Hypothalamus (tissue), 51 donors: ENCODE measurements at regions not wholly inside any gene's neighbourhood (a gene's known extent, or its start where the extent isn't known, plus 50 kb on each side); places are given as distances from the start of the nearest gene placed in this dataset.
"Not testable (repeated sequence)": the region's sequence is repeated elsewhere in the genome, so short reads cannot be mapped to it uniquely, and the experiment has no call there.

Source experiments
- DNase-seq, 51 donors: peaks; one replicate each; lab custom pipeline; 2025; lab: John Stamatoyannopoulos, UW

DNA sequence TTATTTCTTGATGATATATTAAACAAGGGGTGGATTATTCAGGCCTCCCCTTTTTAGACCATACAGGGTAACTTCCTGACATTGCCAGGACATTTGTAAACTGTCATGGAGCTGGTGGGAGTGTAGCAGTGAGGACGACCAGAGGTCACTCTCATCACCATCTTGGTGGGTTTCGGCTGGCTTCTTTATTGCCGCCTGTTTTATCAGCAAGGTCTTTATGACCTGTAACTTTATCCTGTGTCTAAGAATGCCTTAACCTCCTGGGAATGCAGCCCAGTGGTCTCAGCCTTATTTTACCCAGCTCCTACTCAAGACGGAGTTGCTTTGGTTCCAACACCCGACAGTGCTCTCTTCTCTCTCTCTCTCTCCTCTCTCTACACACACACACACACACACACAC lies 221.9 kb downstream of the C16orf95 start:
- DNase-seq: no peak

DNA sequence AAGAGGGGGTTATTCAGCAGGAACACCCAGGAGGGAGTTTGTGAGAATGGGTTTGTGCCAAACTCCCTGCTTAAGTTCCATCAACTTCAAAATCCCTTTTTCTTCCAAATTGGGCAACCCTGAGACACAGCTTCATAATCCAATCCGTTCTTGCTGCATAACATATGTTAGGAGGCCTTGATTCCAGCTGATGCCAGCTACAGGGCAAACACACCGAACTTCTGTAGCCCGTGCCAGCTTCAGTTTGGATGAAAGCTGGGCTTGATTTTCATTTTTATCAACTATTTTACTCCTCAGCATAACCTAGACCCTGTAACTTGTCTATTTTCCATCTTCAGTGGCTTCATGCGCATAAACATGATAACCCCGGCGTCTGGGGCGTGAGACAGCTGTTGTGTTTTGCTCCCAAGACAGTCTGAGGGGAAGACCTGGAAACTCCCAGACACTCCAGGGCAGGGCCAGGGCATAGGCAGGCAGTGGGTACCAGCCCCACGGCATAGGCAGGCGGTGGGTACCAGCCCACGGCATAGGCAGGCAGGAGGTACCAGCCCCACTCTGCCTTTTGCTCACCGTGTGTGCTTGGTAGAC lies 220.4 kb downstream of the C16orf95 start:
- DNase-seq: no peak

DNA sequence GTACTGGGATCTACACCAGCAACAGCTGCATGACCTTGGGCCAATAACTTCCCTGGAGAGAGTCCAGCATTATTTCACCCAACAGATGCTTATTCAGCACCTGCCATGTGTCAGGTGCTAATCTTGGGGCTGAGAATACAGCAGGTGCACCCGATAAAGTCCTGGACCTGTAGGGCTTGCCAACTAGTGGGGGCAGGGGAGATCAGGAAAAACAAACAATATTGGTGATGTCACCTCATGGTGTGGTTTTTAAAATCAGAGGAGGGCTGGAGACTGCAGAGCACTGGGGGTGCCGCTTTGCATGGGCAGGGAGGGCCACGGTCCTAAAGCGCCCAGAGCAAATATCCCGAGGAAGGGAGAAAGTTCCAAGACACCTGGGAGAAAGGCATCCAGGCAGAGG lies 218.8 kb downstream of the C16orf95 start:
- DNase-seq: no peak

DNA sequence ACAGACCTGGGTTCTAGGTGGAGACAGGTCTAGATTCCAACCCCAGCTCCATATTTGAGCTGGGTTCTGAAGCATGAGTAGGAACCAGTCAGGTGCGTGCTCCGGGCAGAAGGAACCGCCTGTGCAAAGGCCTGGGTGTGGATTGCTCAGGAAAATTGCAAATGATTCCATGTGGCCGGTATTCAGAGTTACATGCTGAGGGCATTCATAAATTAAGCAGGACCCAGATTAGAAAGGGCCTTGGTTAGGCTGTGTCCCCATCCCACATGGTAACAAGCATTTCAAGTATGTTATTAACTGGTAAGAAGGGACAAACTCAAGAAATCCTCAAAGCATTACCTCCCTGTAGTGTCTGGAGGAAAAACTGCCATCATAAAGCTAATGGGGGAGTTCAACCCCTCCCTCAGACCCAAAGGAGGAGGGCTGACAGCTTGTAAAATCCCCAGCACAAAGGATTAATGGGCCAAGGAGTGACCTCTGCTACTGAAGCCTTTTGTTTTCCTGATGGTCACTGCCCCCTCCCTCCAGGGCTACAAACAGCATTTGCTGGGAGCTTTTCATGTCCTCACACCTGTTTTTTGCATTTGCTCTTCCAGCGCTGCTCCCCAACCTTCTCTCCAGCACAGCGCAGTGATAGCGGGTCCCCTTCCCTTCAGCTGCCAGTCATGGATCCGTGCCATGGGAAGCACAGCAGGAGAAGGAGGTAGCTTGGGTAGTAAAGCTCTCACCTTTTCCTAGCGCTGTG lies 218.0 kb downstream of the C16orf95 start:
- DNase-seq: no peak

DNA sequence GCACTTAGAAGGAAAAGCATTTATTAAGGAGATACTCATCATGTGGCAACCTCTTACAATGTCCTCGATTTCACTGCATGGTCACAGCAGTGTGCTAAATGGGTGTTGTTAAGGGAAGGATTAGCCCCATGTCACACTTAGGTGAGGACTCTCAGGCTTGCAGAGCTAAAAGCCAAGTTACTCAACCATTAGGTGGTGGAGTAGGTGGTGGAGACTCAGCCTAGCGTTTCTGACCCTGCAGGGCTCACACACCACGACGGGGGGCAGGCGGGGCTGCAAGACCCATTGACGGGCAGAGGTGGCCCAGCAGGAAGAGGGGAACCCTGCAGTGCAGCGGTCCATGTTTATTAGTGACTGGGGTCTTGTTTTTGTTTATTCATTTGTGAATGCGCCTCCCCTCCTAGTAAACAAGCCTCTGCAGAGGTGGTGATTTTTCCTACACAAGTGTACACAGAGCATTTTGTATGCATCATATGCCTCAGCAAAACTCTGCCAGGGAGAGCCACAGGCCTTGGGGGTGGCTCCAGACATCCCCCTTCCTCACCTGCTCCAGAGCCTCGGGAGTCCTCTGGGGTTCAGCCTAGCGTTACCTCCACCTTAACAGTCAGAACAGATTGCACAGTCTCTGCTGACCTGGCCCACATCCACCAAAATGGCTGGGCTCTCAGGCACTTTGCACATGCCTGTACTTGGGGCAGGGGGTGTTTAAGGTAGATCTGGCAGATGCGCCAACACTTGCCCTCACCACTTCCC lies 216.7 kb downstream of the C16orf95 start:
- DNase-seq: no peak

DNA sequence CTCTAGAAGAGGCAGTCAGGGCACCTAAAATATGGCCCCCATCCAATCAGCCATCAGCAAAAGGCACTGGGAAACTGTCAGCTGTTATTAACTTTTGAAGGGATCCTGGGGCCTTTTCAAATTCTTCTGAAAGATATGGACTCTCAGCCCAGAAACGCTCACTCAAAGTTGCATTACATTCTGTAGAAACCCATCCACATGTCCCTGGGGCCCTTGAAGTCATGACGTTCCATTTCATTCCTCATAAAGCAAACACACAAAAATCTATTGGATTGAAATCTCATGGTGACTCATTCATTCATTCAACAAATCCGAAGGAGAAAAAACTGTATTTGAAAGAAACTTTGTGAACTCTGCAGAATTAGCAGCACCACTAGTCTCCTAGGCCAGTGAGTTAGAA lies 215.3 kb downstream of the C16orf95 start:
- no peak for DNase-seq

DNA sequence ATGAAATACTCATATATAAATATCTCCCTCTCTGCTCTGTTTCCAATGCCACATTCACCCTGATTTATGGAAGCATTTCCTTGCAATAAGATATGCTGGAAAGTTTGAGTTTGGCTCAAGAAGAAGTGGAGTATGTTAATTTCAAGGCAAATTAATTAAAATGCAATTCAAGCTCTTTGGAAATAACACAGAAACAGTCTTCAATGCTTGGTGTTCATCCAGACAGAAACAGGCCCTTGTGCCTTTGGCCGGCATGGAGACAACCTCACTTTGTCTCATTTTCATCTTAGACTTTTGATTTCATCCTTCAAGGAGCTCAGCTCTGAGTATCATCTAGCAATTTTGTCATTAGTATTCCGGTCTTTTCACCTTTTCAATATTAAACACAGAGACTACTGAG lies 210.0 kb downstream of the C16orf95 start:
- peak in 4 of 51 donors; percentile 1 to 14 (median 8) for DNase-seq

DNA sequence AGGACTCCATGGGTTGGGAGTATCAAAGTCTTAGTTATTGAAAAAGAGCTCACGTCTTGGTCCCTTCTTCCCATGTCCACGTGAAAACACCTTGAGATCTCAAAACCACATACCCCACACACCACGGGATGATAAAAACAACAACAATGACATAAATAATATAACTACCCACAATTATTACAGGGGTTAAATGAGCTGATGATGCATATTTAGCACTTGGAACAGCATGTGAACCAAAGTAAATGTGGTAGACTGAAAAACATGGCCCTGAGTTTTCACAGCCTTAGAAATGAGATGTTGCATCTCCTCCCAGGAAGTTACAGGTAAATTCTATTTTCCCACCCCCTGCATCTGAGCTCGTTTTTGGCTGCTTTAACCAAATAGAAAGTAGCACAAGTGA lies 208.9 kb downstream of the C16orf95 start:
- DNase-seq: no peak

DNA sequence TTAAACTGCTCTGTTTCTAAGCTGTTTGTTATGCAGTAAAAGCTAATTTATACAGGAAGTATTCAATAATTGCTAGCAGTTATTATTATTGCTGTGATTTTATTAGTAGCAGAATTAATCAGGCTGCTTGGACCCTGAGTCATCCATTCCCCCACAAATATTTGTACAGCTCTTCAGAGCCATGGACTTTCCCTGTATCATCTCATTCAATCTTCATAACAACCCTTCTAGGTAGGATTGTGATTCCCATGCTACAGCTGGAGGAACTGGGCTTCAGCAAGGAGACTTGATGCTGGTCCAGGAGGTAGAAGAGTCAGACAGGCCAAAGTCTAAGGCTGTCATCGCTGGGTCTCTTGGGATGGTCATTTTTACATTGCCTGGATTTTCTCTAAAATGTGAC lies 208.3 kb downstream of the C16orf95 start:
- DNase-seq: no peak

DNA sequence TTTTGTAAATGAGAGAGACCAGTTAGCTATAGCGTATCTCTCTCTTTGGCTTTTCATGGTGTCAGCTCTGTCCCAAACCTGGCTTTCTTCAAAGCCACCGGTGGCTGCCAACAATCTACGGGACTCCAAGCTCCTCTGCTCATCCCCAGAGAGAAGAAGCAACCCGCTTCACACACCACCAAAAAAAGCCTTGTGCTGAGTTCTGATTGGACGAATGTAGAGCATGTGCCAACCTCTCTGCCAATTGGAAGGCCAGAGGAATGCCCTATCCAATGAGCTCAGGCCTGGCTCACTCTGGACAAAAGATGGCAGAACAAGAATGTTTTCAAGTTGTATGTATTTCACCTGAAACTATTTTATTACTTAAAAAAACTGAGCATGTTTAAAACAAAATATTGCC lies 202.4 kb downstream of the C16orf95 start:
- DNase-seq: no peak

DNA sequence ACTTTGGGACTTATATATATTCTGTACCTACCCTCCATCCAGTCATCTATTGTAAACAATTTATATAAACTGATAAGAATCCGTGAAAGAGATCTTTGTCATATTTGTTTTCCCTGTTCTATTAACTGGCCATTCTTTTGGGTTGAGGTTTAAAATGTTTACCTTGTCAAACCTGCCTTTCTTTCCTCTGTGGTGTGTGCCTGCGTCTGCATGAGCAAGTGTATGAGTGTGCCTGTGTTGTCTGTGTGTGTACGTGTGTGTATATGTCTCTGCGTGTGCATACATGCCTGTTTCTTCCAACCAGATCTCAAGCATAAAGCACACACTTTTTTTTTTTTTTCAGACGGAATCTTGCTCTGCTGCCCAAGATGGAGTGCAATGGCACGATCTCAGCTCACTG lies 201.5 kb downstream of the C16orf95 start:
- no peak for DNase-seq

DNA sequence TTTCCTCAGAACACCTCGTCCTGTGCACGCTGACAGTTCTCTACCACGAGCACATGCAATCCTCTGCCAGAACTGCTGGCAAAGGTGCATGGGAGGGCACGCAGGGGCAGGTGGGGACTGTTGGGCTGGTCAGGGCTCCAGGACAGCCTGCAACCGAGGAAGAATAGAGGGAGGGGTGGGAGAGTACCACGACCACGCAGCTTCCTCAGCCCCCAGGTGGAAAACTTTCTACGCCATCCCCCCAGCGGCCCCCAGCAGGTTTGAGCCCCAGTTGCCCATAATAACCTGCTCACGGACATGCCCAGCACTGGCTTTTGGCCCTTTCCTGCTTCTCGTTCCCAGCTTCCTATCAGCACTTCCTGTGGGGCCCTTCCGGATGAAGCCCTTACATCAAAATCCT lies 199.3 kb downstream of the C16orf95 start:
- DNase-seq: no peak

DNA sequence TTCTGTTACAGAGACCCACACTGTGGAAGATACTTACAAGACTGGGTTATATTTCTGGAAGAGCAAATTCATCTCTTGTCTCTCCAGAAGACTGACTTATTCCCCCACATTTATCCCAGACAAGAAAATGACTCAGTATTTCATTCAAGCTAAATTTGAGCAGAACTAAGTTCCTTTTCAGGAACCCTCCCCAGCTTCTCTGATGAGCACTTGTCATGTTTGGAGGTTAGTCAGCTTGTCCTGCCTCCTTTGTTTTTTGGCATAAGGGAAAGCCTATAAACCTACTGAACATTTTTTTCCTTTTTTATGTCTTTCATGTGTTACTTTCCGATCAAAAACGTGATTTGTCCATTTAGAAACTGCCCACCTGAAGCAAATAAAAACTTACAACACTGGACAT lies 198.0 kb downstream of the C16orf95 start:
- DNase-seq: no peak

DNA sequence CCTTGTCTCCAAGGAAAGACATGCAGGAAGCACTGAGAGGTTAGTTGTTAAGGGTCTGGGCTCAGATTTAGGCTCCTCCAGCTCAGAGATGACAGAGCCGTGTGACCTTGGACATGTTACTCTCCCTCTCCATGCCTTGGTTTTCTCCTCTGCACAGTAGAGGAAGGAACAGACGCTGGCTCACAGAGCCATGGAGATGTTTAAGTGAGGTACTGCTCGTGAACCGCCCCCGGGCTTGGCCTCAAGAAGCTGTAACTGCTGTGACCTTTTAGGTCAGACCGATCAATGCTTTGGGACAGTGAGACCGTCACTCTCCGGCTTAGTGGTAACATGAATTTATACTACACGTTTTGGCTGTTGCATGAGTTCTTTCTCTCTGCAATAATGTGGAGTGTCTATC lies 197.4 kb downstream of the C16orf95 start:
- no peak for DNase-seq

DNA sequence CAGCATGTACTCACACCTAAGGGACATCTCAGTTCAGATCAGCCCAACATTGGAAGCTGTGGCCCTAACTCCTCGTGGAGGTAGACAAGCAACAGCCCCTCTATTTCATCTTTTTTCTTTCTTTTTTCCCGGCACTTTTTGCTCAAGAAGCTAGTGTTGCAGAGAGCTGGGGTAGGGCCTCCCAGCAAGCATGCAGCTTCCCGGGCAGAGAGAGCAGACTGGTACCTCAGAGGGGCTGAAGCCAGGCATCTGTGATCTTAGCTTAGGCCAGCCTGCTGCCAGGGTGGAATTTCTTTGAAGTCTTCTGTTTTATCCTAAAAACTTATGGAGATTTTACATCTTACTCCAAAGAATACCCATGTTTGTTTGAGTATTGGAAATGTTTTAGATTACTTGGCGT lies 195.4 kb downstream of the C16orf95 start:
- DNase-seq: no peak

DNA sequence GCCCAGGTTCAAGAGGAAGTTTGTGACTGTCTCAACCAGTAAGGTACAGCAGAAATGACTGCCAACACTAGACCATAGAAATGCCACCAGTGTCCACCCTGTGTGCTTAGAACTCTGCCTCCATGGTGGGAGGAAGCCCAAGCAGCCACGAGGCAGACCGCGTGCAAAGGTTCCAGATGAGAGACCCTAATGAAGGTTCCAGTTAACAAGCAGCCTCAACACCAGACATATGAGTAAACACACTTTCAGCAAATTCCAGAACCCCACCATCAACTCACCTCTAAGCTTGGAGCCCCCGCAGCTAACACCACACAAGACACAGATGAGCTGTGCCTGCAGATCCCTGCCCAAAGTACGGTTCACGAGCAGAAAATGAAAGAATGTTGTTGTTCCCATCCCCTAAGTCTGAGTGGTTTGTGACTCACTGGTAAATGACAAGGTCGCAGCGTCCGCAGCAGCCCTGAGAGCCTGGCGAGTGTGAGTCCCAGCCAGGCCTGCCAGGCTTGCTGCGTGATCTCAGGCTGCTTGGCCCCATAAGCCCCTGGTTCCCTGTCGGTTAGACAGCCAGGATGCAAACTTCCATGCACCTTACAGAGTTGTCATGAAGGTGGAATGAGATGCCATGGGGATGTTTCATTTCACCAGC lies 193.7 kb downstream of the C16orf95 start:
- no peak for DNase-seq

DNA sequence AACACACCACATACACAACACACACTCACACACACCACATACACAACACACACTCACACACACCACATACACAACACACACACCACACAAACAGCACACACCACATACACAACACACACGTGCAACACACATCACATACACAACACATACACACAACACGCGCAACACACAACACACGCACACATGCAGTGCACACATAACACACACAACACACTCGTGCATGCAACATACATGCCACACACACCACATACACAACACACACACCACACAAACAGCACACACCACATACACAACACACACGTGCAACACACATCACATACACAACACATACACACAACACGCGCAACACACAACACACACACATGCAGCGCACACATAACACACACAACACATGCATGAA lies 192.8 kb downstream of the C16orf95 start:
- not testable (repeated sequence) for DNase-seq

DNA sequence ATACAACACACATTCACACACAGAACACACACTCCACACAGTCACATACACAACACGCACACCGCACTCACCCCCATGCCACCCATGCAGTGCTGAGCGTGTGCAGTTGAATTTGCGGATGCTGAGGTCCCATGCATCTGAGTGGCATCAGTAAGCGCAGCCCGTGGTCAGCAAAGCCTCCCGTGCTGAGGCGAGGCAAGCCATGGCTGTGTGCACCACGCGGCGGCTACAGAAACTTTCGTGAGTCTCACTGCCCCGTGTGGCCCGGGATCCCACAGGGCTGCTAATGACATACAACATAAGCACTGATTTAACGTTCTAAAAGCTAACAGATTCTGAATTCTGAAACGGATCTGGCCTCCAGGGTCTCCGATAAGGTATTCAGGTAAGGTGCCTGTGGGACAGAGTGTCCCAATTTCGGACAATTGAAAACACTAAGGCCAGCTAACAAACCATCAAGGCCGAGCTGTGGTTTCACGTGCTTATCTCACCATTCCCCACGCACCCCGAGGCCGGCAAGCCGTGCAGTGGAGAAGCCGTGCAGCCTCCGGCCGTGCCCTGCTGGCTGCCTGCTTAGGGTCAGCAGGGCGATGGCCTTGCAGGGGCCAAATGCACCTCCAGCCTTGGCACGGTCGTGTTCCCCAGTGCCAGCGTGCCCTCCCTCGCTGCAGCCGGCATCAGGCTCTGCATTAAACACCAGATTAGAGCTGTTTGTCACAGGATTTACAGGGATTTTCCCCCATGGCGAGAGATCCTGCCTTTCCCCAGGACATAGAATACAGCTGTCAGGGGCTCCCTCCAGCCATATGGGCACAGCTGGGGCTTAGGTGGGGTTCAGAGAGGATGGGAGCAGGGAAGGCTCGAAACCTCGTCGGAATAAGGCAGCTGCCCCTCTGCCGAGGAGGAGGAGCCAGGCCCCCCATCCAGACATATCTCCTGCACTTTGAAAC lies 191.7 kb downstream of the C16orf95 start:
- DNase-seq: no peak

DNA sequence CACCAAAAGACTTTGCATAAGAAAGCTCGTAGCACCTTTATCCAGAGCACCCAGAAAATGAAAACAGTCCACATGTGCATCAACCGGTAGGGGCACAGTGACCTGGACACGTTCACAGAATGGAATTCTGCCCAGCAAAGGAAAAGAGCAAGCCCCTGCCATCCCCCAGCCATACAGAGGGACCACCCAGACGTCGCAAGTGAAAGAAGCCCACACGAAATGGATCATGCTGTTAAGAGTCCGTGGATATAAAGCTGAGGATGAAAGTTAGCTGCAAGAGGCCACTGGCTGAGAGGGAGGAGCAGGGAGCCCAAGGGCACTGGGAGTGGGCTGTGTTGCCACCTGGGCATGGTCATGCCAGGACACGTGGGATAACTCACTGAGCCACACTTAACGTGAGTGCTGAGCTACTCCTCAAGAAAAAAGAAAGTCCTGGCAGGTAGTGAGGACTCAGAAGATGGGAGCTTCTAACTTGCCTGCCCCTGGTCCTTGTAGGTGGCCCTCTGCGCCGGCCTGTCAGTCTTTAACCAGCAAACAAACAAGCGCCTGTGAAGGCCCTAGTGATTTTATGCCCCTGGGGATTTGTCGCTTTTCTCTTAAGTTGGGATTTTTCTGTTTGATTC lies 190.7 kb downstream of the C16orf95 start:
- no peak for DNase-seq
